Psoas muscle (tissue), 7 donors: ENCODE measurements at regions not wholly inside any gene's neighbourhood (a gene's known extent, or its start where the extent isn't known, plus 50 kb on each side); places are given as distances from the start of the nearest gene placed in this dataset.

Source experiments
- ATAC-seq, 4 donors: fragments of 200-7000 bp; cut with Tn5 transposase; one replicate each; pipeline ENCODE4 v1.9.1; 2020; ENCODE audit warnings: moderate library complexity in 3 of 4, mild to moderate bottlenecking in 2 of 4
- DNase-seq, 2 donors: peaks; one replicate each; pipeline ENCODE4 v3.0.0-alpha.2; 2020
- H3K27ac ChIP-seq: fragments of 200-600 bp; one replicate; pipeline ENCODE4 v1.8.0; 2022
- H3K27me3 ChIP-seq, 3 donors: fragments of 200-600 bp in 1 of 3; one replicate each; pipeline versions ENCODE4 v1.6.1 to v1.8.0; 2013 to 2022; ENCODE audit warnings: low read length in 2 of 3, mild to moderate bottlenecking in 2 of 3, moderate library complexity in 1 of 3; ENCODE audit not compliant: insufficient read depth in 3 of 3
- H3K36me3 ChIP-seq, 2 donors: fragments of 200-600 bp in 1 of 2; one replicate each; pipeline versions ENCODE4 v1.6.1 to v1.8.0; 2013 to 2022; ENCODE audit warnings: low read depth in 1 of 2, mild to moderate bottlenecking in 1 of 2, moderate library complexity in 1 of 2; ENCODE audit not compliant: insufficient read depth in 1 of 2
- H3K4me1 ChIP-seq: fragments of 200-600 bp; one replicate; pipeline ENCODE4 v1.8.0; 2022
- H3K4me3 ChIP-seq: fragments of 200-600 bp; one replicate; pipeline ENCODE4 v1.8.0; 2022; ENCODE audit warnings: mild to moderate bottlenecking
- H3K9me3 ChIP-seq: fragments of 200-600 bp; one replicate; pipeline ENCODE4 v1.8.0; 2022
- CTCF ChIP-seq: fragments of 200-600 bp; IDR thresholded peaks from one replicate; pipeline ENCODE4 v1.8.0; 2022; ENCODE audit warnings: antibody characterized with exemption
- WGBS, 3 donors: extraction: QIAGEN DNeasy Blood & Tissue Kit; methylation state at CpG; one replicate each; pipeline versions ENCODE4 v1.1.6 to v1.1.7; 2013; 5-methylcytosine and 5-hydroxymethylcytosine counted together
- intact Hi-C, 2 donors: fragments of 100-400 bp; cut with DNase I; formaldehyde crosslinking; loops; one replicate each; pipeline versions ENCODE4 v1.11.0 to v1.14.2; 2022
- donor health status: healthy with polysubstance abuse.
- donor health status: DM: no; HTN: no; CAD: no; lungs with moderate emphysema.
- donor health status: Bipolar disorder and iron deficiency.
- donor health status: healthy.
- donor health status: DM: yes; HTN: yes; CAD: no.
- donor health status: DM: no; HTN: no; CAD: no.
- donor health status: DM: yes; HTN: yes; CAD: no.

GRCh38 chr17:36671144-36671543 is 69.8 kb downstream of the MRM1 start:
- intact Hi-C loops, result no loop called here
- H3K4me1 ChIP-seq, result no peaks in the 10 kb centered on the region
- WGBS, 3 donors, result 62 to 75% (median 73%) methylated on average over 3 of the region's 3 CpGs
- DNase-seq, result no peak
- ATAC-seq, result no peak
- no peaks in the 10 kb centered on the region for H3K9me3 ChIP-seq
- H3K36me3 ChIP-seq, result no peaks in the 10 kb centered on the region
- H3K4me3 ChIP-seq, result no peak overlapping the region
- TF ChIP-seq CTCF, result no peak
- H3K27ac ChIP-seq, result no peak overlapping the region
- H3K27me3 ChIP-seq, result peaks cover 0 to 6% (median 0%) of the 10 kb centered on the region in 3 donors

- Histone ChIP-seq H3K4me1 (no peaks in the 10 kb centered on the region), H3K27ac (no peak overlapping the region), H3K9me3 (no peaks in the 10 kb centered on the region), H3K4me3 (no peak overlapping the region), H3K36me3 (no peaks in the 10 kb centered on the region), H3K27me3 (peaks cover 0 to 7% (median 0%) of the 10 kb centered on the region in 3 donors)
- ATAC-seq, result no peak
- WGBS, 3 donors, result 76 to 88% (median 78%) methylated on average over 7 of the region's 7 CpGs
- intact Hi-C loops, result no loop called here
- no peak for DNase-seq
- no peak for TF ChIP-seq CTCF
Measured at GRCh38 chr17:36672403-36672918, 71.1 kb downstream of the MRM1 start.

GRCh38 chr17:36673068-36673467 is 71.7 kb downstream of the MRM1 start:
- intact Hi-C loops, result no loop called here
- 84 to 87% (median 85%) methylated on average over 5 of the region's 5 CpGs for WGBS, 3 donors
- Histone ChIP-seq H3K4me3 (no peak overlapping the region), H3K4me1 (no peaks in the 10 kb centered on the region), H3K36me3 (no peaks in the 10 kb centered on the region), H3K9me3 (no peaks in the 10 kb centered on the region), H3K27ac (no peak overlapping the region), H3K27me3 (peaks cover 0 to 7% (median 0%) of the 10 kb centered on the region in 3 donors)
- ATAC-seq, result no peak
- no peak for DNase-seq
- no peak for TF ChIP-seq CTCF

GRCh38 chr17:36673637-36674277 is 72.4 kb downstream of the MRM1 start:
- H3K36me3 ChIP-seq, result no peaks in the 10 kb centered on the region
- no peak for ATAC-seq
- intact Hi-C loops, result no loop called here

More at GRCh38 chr17:36673637-36674277, 72.4 kb downstream of the MRM1 start:
- 82 to 88% (median 82%) methylated on average over 7 of the region's 7 CpGs for WGBS, 3 donors
- no peak overlapping the region for H3K27ac ChIP-seq
- H3K4me1 ChIP-seq, result no peaks in the 10 kb centered on the region
- DNase-seq, result no peak
- no peaks in the 10 kb centered on the region for H3K9me3 ChIP-seq
- H3K27me3 ChIP-seq, result peaks cover 0 to 6% (median 4%) of the 10 kb centered on the region in 3 donors
- TF ChIP-seq CTCF, result no peak
- no peak overlapping the region for H3K4me3 ChIP-seq
